ENCODE measurements at regions not wholly inside any gene's neighbourhood (a gene's known extent, or its start where the extent isn't known, plus 50 kb on each side); places are given as distances from the start of the nearest gene placed in this dataset.
A peak's percentile ranks its signal among the peaks of the same experiment; 100 is the strongest.

GRCh38 chr13:70622796-70623195 is 514.5 kb upstream of the KLHL1 start:
- Histone ChIP-seq H2AK5ac (ENCODE audit: low read length, severe bottlenecking) (no peak overlapping the region), H4K91ac (ENCODE audit: low read length) (no peak overlapping the region), H3K9me3 (ENCODE audit: control insufficient read depth, low read length) (no peaks in the 10 kb centered on the region), H2BK15ac (ENCODE audit: low read depth, poor library complexity, severe bottlenecking) (no peak overlapping the region), H3K14ac (ENCODE audit: low read length in 2 of 2) (no peak overlapping the region), H3K4me1 (ENCODE audit: control insufficient read depth, insufficient read depth, low read depth, low read length) (no peaks in the 10 kb centered on the region), H2AFZ (ENCODE audit: low read depth, low read length) (no peak overlapping the region), H3K27ac (ENCODE audit: low read length, poor library complexity, severe bottlenecking) (no peak overlapping the region), H3K27me3 (ENCODE audit: control insufficient read depth in 1 of 2, insufficient read depth in 1 of 2, low read length in 2 of 2) (no peaks in the 10 kb centered on the region), H3K23ac (ENCODE audit: low read length in 2 of 2) (no peak overlapping the region), H2BK5ac (ENCODE audit: low read depth, low read length, poor library complexity, severe bottlenecking) (no peak overlapping the region), H3K18ac (ENCODE audit: low read depth in 1 of 2, low read length in 2 of 2) (no peak overlapping the region), H4K8ac (ENCODE audit: low read length) (no peak overlapping the region), H3K79me1 (replicated peaks; ENCODE audit: low read length, poor library complexity, severe bottlenecking) (no peaks in the 10 kb centered on the region), H3K4me2 (ENCODE audit: low read length, poor library complexity, severe bottlenecking) (no peak overlapping the region), H3K4ac (ENCODE audit: low read depth in 1 of 2, low read length in 2 of 2) (no peak overlapping the region), H3K9ac (ENCODE audit: low read length) (no peak overlapping the region), H3K4me3 (ENCODE audit: insufficient read depth in 1 of 2, low read depth in 1 of 2, low read length in 2 of 2) (no peak overlapping the region), H2BK12ac (ENCODE audit: low read length in 2 of 2) (no peak overlapping the region), H3K36me3 (ENCODE audit: control insufficient read depth in 1 of 2, insufficient read depth in 2 of 2, low read depth in 1 of 2, low read length in 2 of 2) (no peaks in the 10 kb centered on the region), H2BK120ac (ENCODE audit: low read depth, low read length) (no peak overlapping the region)
- DNase-seq = no peak
- 64% methylated on average over 4 of the region's 5 CpGs for WGBS

GRCh38 chr13:70619936-70620335 is 511.7 kb upstream of the KLHL1 start:
- no peaks in the 10 kb centered on the region for H3K4me1 ChIP-seq (ENCODE audit: control insufficient read depth, insufficient read depth, low read depth, low read length)
- no peak overlapping the region for H2BK5ac ChIP-seq (ENCODE audit: low read depth, low read length, poor library complexity, severe bottlenecking)
- no peak overlapping the region for H3K27ac ChIP-seq (ENCODE audit: low read length, poor library complexity, severe bottlenecking)
- no peak overlapping the region for H2AFZ ChIP-seq (ENCODE audit: low read depth, low read length)
- H2AK5ac ChIP-seq (ENCODE audit: low read length, severe bottlenecking) = no peak overlapping the region
- 89% methylated on average over 2 of the region's 2 CpGs for WGBS
- no peaks in the 10 kb centered on the region for H3K79me1 ChIP-seq (replicated peaks; ENCODE audit: low read length, poor library complexity, severe bottlenecking)
- no peak overlapping the region for H3K4ac ChIP-seq (ENCODE audit: low read depth in 1 of 2, low read length in 2 of 2)
- H3K4me2 ChIP-seq (ENCODE audit: low read length, poor library complexity, severe bottlenecking) = no peak overlapping the region
- H3K9ac ChIP-seq (ENCODE audit: low read length) = no peak overlapping the region
- no peak overlapping the region for H2BK12ac ChIP-seq (ENCODE audit: low read length in 2 of 2)
- H2BK15ac ChIP-seq (ENCODE audit: low read depth, poor library complexity, severe bottlenecking) = no peak overlapping the region
- H3K9me3 ChIP-seq (ENCODE audit: control insufficient read depth, low read length) = no peaks in the 10 kb centered on the region
- H3K4me3 ChIP-seq (ENCODE audit: insufficient read depth in 1 of 2, low read depth in 1 of 2, low read length in 2 of 2) = no peak overlapping the region
- H2BK120ac ChIP-seq (ENCODE audit: low read depth, low read length) = no peak overlapping the region
- no peaks in the 10 kb centered on the region for H3K36me3 ChIP-seq (ENCODE audit: control insufficient read depth in 1 of 2, insufficient read depth in 2 of 2, low read depth in 1 of 2, low read length in 2 of 2)
- H3K14ac ChIP-seq (ENCODE audit: low read length in 2 of 2) = no peak overlapping the region
- DNase-seq = no peak
- no peak overlapping the region for H4K8ac ChIP-seq (ENCODE audit: low read length)
- no peaks in the 10 kb centered on the region for H3K27me3 ChIP-seq (ENCODE audit: control insufficient read depth in 1 of 2, insufficient read depth in 1 of 2, low read length in 2 of 2)
- H3K23ac ChIP-seq (ENCODE audit: low read length in 2 of 2) = no peak overlapping the region
- no peak overlapping the region for H4K91ac ChIP-seq (ENCODE audit: low read length)
- no peak overlapping the region for H3K18ac ChIP-seq (ENCODE audit: low read depth in 1 of 2, low read length in 2 of 2)

GRCh38 chr13:70616847-70617246 is 508.6 kb upstream of the KLHL1 start:
- H3K9ac ChIP-seq (ENCODE audit: low read length) = no peak overlapping the region
- H3K4ac ChIP-seq (ENCODE audit: low read depth in 1 of 2, low read length in 2 of 2) = no peak overlapping the region
- H2BK120ac ChIP-seq (ENCODE audit: low read depth, low read length) = no peak overlapping the region
- no peak overlapping the region for H3K18ac ChIP-seq (ENCODE audit: low read depth in 1 of 2, low read length in 2 of 2)
- no peaks in the 10 kb centered on the region for H3K36me3 ChIP-seq (ENCODE audit: control insufficient read depth in 1 of 2, insufficient read depth in 2 of 2, low read depth in 1 of 2, low read length in 2 of 2)
- H4K91ac ChIP-seq (ENCODE audit: low read length) = no peak overlapping the region
- H3K27ac ChIP-seq (ENCODE audit: low read length, poor library complexity, severe bottlenecking) = no peak overlapping the region
- H3K9me3 ChIP-seq (ENCODE audit: control insufficient read depth, low read length) = no peaks in the 10 kb centered on the region
- H2BK12ac ChIP-seq (ENCODE audit: low read length in 2 of 2) = no peak overlapping the region
- H3K4me1 ChIP-seq (ENCODE audit: control insufficient read depth, insufficient read depth, low read depth, low read length) = no peaks in the 10 kb centered on the region
- H3K4me2 ChIP-seq (ENCODE audit: low read length, poor library complexity, severe bottlenecking) = no peak overlapping the region
- no peak overlapping the region for H2AK5ac ChIP-seq (ENCODE audit: low read length, severe bottlenecking)
- no peak overlapping the region for H3K4me3 ChIP-seq (ENCODE audit: insufficient read depth in 1 of 2, low read depth in 1 of 2, low read length in 2 of 2)
- no peak for DNase-seq
- H2BK15ac ChIP-seq (ENCODE audit: low read depth, poor library complexity, severe bottlenecking) = no peak overlapping the region
- no peak overlapping the region for H4K8ac ChIP-seq (ENCODE audit: low read length)
- no peak overlapping the region for H2AFZ ChIP-seq (ENCODE audit: low read depth, low read length)
- 100% methylated on average over 1 of the region's 3 CpGs for WGBS
- no peak overlapping the region for H3K23ac ChIP-seq (ENCODE audit: low read length in 2 of 2)
- no peaks in the 10 kb centered on the region for H3K27me3 ChIP-seq (ENCODE audit: control insufficient read depth in 1 of 2, insufficient read depth in 1 of 2, low read length in 2 of 2)
- no peak overlapping the region for H3K14ac ChIP-seq (ENCODE audit: low read length in 2 of 2)
- H2BK5ac ChIP-seq (ENCODE audit: low read depth, low read length, poor library complexity, severe bottlenecking) = no peak overlapping the region
- H3K79me1 ChIP-seq (replicated peaks; ENCODE audit: low read length, poor library complexity, severe bottlenecking) = no peaks in the 10 kb centered on the region

GRCh38 chr13:70613295-70613694 is 505.0 kb upstream of the KLHL1 start:
- no peaks in the 10 kb centered on the region for H3K9me3 ChIP-seq (ENCODE audit: control insufficient read depth, low read length)

More at GRCh38 chr13:70613295-70613694, 505.0 kb upstream of the KLHL1 start:
- Histone ChIP-seq H2BK15ac (ENCODE audit: low read depth, poor library complexity, severe bottlenecking) (no peak overlapping the region), H4K8ac (ENCODE audit: low read length) (no peak overlapping the region), H2BK120ac (ENCODE audit: low read depth, low read length) (no peak overlapping the region), H2AFZ (ENCODE audit: low read depth, low read length) (no peak overlapping the region), H3K27me3 (ENCODE audit: control insufficient read depth in 1 of 2, insufficient read depth in 1 of 2, low read length in 2 of 2) (no peaks in the 10 kb centered on the region), H3K18ac (ENCODE audit: low read depth in 1 of 2, low read length in 2 of 2) (no peak overlapping the region), H3K4me3 (ENCODE audit: insufficient read depth in 1 of 2, low read depth in 1 of 2, low read length in 2 of 2) (no peak overlapping the region), H3K4ac (ENCODE audit: low read depth in 1 of 2, low read length in 2 of 2) (no peak overlapping the region), H3K27ac (ENCODE audit: low read length, poor library complexity, severe bottlenecking) (no peak overlapping the region), H2AK5ac (ENCODE audit: low read length, severe bottlenecking) (no peak overlapping the region), H4K91ac (ENCODE audit: low read length) (no peak overlapping the region), H2BK5ac (ENCODE audit: low read depth, low read length, poor library complexity, severe bottlenecking) (no peak overlapping the region), H3K9ac (ENCODE audit: low read length) (no peak overlapping the region), H3K4me1 (ENCODE audit: control insufficient read depth, insufficient read depth, low read depth, low read length) (no peaks in the 10 kb centered on the region), H3K4me2 (ENCODE audit: low read length, poor library complexity, severe bottlenecking) (no peak overlapping the region), H3K14ac (ENCODE audit: low read length in 2 of 2) (no peak overlapping the region), H3K36me3 (ENCODE audit: control insufficient read depth in 1 of 2, insufficient read depth in 2 of 2, low read depth in 1 of 2, low read length in 2 of 2) (no peaks in the 10 kb centered on the region), H3K79me1 (replicated peaks; ENCODE audit: low read length, poor library complexity, severe bottlenecking) (no peaks in the 10 kb centered on the region), H3K23ac (ENCODE audit: low read length in 2 of 2) (no peak overlapping the region), H2BK12ac (ENCODE audit: low read length in 2 of 2) (no peak overlapping the region)
- peak; percentile 13 for DNase-seq
- no CpG with 5 or more reads among the region's 1 CpG for whole genome bisulfite sequencing
